ENCODE measurements at regions not wholly inside any gene's neighbourhood (a gene's known extent, or its start where the extent isn't known, plus 50 kb on each side); places are given as distances from the start of the nearest gene placed in this dataset.

DNA sequence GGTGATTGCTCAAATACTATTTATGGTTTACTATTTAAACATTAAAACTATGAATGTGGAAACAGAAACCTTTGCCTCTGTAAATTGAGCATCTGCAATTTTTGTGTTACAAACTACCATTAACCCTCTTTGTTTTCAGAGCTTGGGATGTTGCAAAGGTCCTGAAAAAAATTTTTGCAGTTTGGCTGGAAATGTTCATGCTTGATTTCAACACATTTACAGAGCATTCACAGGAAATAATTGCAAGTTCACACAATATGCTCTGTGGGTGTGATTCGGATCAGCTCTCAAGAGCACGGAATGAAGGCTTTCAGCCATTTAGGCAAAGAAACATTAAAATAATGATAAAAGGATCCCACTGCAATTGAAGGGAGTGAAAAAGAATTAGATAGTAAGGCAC lies 232.9 kb downstream of the ATP23 start:
- no peak for DNase-seq
- no peaks in the 10 kb centered on the region for H3K36me3 Mint-ChIP-seq
- CTCF ChIA-PET, result interaction anchor here (0.6 kb wide), 1 partner anchor 29 kb away, joined by 3 read pairs; no protein-coding TSS in a partner anchor
- H3K9me3 Mint-ChIP-seq, result no peaks in the 10 kb centered on the region
- no peaks in the 10 kb centered on the region for H3K4me1 Mint-ChIP-seq
- no peak overlapping the region for H3K27ac Mint-ChIP-seq
- H3K27me3 Mint-ChIP-seq, result peaks cover 3% of the 10 kb centered on the region
- no peak overlapping the region for H3K4me3 Mint-ChIP-seq

DNA sequence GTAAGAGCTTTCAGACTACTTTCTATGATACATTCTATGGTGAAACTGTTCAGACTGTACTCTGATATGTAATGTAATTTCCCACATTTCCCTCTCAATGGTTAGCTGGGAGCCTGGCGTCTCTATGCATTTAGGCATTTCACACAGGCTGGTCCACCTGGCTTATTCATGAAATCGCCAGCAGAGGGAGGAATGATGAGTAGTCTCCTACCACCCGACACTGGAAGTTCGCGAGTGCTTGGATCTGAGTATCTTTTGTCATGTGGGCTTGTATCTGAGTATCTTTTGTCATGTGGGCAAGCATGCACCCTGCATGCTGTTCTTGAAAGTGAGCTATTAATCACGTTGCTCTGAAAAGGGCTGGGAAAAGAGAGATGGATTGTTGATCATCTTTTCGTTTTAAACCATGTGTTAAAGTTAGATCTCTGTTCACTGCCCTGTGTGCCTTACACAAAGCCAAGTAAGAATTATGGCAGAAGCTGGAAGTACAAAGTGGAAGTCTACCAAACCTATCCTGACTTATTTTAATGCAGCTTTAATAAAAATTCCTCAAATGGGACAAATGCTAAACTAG lies 235.0 kb downstream of the ATP23 start:
- CTCF ChIA-PET, result interaction anchor here (0.6 kb wide), 1 partner anchor 15 kb away, joined by 5 read pairs; no protein-coding TSS in a partner anchor
- H3K4me1 Mint-ChIP-seq, result no peaks in the 10 kb centered on the region
- H3K9me3 Mint-ChIP-seq, result no peaks in the 10 kb centered on the region
- DNase-seq, result no peak
- no peak overlapping the region for H3K4me3 Mint-ChIP-seq
- no peaks in the 10 kb centered on the region for H3K36me3 Mint-ChIP-seq
- H3K27ac Mint-ChIP-seq, result no peak overlapping the region
- peaks cover 3% of the 10 kb centered on the region for H3K27me3 Mint-ChIP-seq

DNA sequence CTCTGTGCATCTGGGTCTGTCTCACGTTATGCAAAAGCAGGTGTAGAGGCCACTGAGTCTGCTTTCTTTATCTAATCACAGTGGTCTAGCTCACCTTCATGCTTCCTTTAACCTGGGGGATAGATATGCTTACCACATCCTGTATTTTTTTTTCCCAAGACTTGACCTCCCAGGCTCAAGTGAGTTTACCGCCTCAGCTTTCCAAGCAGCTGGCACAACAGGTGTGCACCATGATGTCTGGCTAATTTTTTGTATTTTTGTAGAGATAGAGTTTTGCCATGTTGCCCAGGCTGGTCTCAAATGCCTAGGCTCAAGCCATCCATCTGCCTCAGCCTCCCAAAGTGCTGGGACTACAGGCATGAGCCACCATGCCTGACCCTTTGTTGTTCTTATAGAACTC lies 236.0 kb downstream of the ATP23 start:
- CTCF ChIA-PET, result no interaction called here
- H3K4me3 Mint-ChIP-seq, result no peak overlapping the region
- no peaks in the 10 kb centered on the region for H3K9me3 Mint-ChIP-seq
- DNase-seq, result no peak
- H3K4me1 Mint-ChIP-seq, result no peaks in the 10 kb centered on the region
- H3K36me3 Mint-ChIP-seq, result no peaks in the 10 kb centered on the region
- no peak overlapping the region for H3K27ac Mint-ChIP-seq
- peaks cover 3% of the 10 kb centered on the region for H3K27me3 Mint-ChIP-seq

DNA sequence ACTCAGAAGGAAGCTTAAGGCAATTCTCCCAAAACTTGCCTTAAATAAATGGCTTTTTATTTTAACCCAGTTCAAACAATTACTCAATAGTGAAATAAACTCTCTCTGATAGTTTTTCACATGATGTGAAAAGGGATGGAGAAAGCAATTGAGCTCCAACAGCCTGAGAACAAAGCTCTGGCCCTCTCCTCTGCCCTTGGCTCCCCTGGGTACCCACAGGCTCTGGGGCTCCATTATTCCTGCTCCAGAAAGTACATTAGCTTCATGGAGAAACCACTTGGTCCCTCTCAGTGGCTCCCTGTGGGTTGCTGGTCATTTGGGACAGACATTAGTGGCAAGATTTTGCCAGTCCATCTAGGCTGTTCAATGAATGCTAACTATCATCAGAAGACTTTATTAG lies 242.8 kb downstream of the ATP23 start:
- Mint-ChIP-seq H3K4me3 (no peak overlapping the region), H3K4me1 (no peaks in the 10 kb centered on the region), H3K27ac (no peak overlapping the region), H3K9me3 (peaks cover 7% of the 10 kb centered on the region), H3K36me3 (no peaks in the 10 kb centered on the region), H3K27me3 (no peaks in the 10 kb centered on the region)
- DNase-seq, result no peak
- CTCF ChIA-PET, result no interaction called here

DNA sequence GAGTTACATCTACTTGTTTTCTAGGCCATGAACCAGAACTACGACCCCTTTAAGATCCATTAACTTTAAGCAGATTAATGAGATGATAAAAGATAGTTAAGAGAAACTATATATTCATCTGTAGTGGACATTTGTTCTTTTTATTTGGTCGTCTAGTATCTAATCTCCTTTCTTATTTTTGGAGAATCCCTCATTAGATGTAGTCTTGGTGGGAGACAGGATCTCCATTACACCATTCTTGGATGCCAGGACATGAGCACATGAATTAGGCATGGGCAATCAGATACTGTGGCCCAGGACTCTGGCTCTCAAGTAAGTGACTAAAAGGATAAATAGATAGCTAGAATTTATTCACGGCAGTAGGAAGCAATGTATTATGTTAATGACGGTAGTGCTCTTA lies 245.0 kb downstream of the ATP23 start:
- Mint-ChIP-seq H3K9me3 (peaks cover 7% of the 10 kb centered on the region), H3K4me1 (no peaks in the 10 kb centered on the region), H3K4me3 (no peak overlapping the region), H3K27me3 (no peaks in the 10 kb centered on the region), H3K36me3 (no peaks in the 10 kb centered on the region), H3K27ac (no peak overlapping the region)
- no peak for DNase-seq
- CTCF ChIA-PET, result no interaction called here

DNA sequence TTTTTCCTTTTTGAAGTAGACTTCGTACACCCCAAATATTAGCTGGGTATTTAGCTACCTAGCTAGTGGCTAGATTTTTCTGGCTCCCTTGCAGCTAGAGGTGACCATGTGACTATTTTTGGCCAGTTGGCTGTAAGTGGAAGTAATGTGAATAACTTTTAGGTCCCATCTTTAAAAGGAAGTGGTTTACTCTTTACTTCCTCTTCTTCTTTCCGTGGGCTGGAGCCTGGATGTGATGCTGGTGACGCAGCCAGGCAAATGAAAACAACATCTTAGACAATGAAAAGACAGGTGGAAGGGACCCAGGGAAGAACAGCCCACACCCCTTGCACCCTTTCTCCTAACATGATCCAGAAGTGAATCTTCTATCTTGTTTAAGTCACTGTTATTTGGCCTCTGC lies 245.5 kb downstream of the ATP23 start:
- no peaks in the 10 kb centered on the region for H3K27me3 Mint-ChIP-seq
- no peak for DNase-seq
- no peak overlapping the region for H3K27ac Mint-ChIP-seq
- CTCF ChIA-PET, result no interaction called here
- H3K4me1 Mint-ChIP-seq, result no peaks in the 10 kb centered on the region
- peaks cover 7% of the 10 kb centered on the region for H3K9me3 Mint-ChIP-seq
- H3K36me3 Mint-ChIP-seq, result no peaks in the 10 kb centered on the region
- H3K4me3 Mint-ChIP-seq, result no peak overlapping the region

DNA sequence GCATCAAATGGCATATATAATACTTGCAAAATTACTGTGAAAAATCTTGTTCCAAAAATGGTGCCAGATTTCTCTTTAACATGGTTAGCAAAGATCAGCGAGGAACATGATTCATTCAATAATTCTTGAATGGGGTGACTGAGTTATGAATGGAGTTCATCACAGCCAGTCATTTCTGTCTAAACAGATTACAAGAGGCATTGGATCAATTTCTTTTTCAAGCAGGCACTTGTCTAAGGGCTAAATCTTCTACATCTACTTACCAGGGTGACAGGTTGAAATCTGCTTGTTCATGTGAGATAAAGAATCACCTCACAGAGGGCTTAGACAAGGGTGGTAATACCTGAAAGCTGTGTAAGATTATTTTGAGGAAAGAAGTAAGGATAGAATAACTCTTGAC lies 247.7 kb downstream of the ATP23 start:
- CTCF ChIA-PET, result no interaction called here
- no peak for DNase-seq
- Mint-ChIP-seq H3K27me3 (no peaks in the 10 kb centered on the region), H3K27ac (no peak overlapping the region), H3K9me3 (peaks cover 7% of the 10 kb centered on the region), H3K4me1 (no peaks in the 10 kb centered on the region), H3K36me3 (no peaks in the 10 kb centered on the region), H3K4me3 (no peak overlapping the region)

DNA sequence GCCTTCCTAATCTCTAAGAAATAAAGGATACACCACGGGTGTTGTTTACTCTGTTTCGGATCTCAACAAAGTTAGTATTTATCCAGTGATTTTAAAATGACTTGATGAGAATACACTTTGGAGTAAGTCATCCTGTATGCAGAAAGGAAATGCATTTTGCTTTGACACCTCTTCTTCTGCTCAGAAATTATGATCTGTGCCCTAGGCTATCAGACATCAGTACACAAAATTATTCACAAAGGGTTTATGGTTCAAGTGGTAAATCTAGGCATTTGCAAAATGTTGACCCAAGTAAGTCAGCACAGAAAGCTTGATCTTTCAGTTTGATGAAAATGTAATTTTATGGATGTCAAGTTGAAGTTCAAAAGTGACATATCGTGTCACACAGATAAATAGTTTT lies 248.5 kb downstream of the ATP23 start:
- Mint-ChIP-seq H3K4me3 (no peak overlapping the region), H3K27me3 (no peaks in the 10 kb centered on the region), H3K9me3 (peaks cover 7% of the 10 kb centered on the region), H3K36me3 (no peaks in the 10 kb centered on the region), H3K27ac (no peak overlapping the region), H3K4me1 (no peaks in the 10 kb centered on the region)
- no peak for DNase-seq
- CTCF ChIA-PET, result no interaction called here

DNA sequence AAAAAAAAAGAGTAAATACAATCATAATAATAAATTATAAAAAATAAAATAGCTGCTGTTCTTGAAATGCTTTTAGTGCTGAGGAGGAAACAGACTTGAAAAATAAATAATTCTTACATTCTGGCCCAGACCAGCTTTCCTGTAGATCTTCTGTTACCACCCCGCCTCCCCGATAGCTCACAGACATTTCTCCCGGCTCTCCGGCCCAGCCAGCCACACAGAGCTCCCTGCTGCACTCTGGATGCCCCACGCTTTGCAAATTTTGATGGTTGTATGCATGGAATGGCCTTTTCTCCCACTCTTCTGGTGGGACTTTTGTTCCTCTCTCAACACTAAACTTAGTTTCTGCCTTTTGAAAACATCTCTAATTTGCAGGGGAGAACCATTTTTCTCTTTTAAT lies 249.3 kb downstream of the ATP23 start:
- CTCF ChIA-PET, result no interaction called here
- no peak overlapping the region for H3K4me3 Mint-ChIP-seq
- peaks cover 7% of the 10 kb centered on the region for H3K9me3 Mint-ChIP-seq
- no peaks in the 10 kb centered on the region for H3K4me1 Mint-ChIP-seq
- no peaks in the 10 kb centered on the region for H3K27me3 Mint-ChIP-seq
- H3K27ac Mint-ChIP-seq, result no peak overlapping the region
- H3K36me3 Mint-ChIP-seq, result no peaks in the 10 kb centered on the region
- no peak for DNase-seq

DNA sequence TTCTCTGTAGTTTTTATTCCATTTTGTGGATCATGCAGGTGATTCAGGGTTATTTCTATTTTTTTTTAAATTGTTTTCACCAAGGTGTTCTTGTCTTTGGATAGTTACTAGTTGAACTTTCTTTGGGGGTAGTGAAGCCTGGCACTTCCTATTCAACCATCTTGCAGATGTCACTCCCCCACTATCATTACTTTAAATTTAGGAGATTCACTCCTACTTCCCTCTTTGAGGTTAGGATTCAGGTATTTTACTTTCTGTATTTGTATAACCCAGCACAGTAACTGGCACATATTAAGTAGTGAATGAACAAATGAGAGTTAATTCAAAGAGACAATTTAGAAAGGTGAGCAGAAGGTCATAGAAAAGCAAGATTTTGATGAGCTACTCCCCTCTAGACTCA lies 255.6 kb downstream of the ATP23 start:
- Mint-ChIP-seq H3K27me3 (no peaks in the 10 kb centered on the region), H3K4me1 (no peaks in the 10 kb centered on the region), H3K36me3 (no peaks in the 10 kb centered on the region), H3K27ac (no peak overlapping the region), H3K9me3 (no peaks in the 10 kb centered on the region), H3K4me3 (no peak overlapping the region)
- no peak for DNase-seq
- CTCF ChIA-PET, result no interaction called here

DNA sequence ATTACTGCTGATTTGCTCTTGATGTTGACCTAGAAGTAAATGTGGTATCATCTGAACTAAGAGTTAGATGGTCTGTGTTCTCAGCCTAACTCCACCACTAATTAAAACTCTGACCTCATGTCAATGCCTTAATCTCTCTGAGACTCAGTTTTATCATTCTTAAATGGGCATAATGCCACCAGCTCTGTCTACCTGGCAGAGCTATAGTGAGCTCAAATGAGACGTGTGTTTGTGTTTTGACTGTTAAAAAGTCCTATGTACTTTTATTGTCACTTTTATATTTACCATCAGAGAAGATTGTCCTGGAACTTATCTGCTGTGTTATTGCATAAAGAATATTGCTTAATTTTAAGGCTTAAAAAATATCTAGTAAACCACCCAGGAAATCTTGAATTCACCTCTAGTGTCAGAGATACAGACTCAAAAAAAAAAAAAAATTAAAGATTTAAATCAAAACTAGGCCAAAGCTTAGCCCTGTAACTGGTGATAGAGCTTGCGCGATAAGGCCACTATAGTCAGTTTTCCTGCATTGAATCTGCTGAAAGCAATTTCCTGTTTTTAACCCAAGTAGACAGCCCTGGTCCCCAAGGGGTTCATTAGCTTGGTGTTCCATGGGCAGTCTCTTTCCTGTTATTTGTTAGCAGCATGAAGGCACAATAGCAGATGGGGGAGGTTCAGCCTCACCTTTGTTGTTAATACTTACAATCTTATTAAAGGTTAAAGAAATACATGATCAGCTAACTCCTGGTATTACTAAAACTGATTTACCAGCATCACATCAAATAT lies 261.8 kb downstream of the ATP23 start:
- no peaks in the 10 kb centered on the region for H3K27me3 Mint-ChIP-seq
- DNase-seq, result no peak
- no peaks in the 10 kb centered on the region for H3K36me3 Mint-ChIP-seq
- no peaks in the 10 kb centered on the region for H3K9me3 Mint-ChIP-seq
- no peak overlapping the region for H3K27ac Mint-ChIP-seq
- H3K4me3 Mint-ChIP-seq, result no peak overlapping the region
- H3K4me1 Mint-ChIP-seq, result no peaks in the 10 kb centered on the region
- CTCF ChIA-PET, result interaction anchor here (0.6 kb wide), 1 partner anchor 51 kb away, joined by 3 read pairs; no protein-coding TSS in a partner anchor

DNA sequence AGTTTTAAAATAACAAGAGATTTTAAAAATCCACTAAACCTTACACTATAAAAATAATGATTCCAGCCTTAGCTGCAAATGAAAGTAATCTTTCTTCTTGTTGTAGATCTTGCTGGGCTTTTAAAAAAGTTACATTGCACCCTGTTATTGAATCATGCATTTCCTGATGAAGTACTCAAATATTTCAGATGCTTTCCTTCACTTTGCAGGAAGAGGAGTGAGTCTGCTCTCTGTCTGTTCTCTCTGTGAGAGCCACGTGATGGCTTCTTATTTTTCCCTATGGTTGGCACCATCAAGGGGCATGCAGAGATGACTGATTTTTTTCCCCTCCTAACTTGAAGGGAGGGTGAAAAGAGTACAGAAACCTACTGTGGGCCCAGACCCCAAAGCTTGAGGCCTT lies 262.7 kb downstream of the ATP23 start:
- DNase-seq, result no peak
- no peaks in the 10 kb centered on the region for H3K9me3 Mint-ChIP-seq
- no peak overlapping the region for H3K27ac Mint-ChIP-seq
- H3K27me3 Mint-ChIP-seq, result no peaks in the 10 kb centered on the region
- no peak overlapping the region for H3K4me3 Mint-ChIP-seq
- CTCF ChIA-PET, result no interaction called here
- no peaks in the 10 kb centered on the region for H3K36me3 Mint-ChIP-seq
- no peaks in the 10 kb centered on the region for H3K4me1 Mint-ChIP-seq

DNA sequence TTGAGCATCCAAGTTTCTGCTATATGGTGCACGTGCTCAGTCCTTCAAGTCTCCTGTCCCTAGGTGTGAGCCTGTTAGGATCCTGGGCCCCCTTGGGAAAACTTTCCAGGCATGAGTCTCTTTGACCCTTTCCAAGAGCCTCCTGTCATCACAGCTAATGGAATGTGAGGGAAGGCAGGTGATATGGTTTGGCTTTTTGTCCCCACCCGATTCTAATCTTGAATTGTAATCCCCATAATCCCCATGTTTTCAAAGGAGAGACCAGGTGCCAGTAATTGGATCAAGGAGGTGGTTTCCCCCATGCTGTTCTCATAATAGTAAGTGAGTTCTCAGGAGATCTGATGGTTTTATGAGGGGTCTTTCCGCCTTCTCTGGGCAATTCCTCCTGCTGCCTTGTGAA lies 265.5 kb downstream of the ATP23 start:
- CTCF ChIA-PET, result no interaction called here
- Mint-ChIP-seq H3K9me3 (no peaks in the 10 kb centered on the region), H3K4me3 (no peak overlapping the region), H3K36me3 (no peaks in the 10 kb centered on the region), H3K4me1 (no peaks in the 10 kb centered on the region), H3K27me3 (no peaks in the 10 kb centered on the region), H3K27ac (no peak overlapping the region)
- DNase-seq, result no peak

DNA sequence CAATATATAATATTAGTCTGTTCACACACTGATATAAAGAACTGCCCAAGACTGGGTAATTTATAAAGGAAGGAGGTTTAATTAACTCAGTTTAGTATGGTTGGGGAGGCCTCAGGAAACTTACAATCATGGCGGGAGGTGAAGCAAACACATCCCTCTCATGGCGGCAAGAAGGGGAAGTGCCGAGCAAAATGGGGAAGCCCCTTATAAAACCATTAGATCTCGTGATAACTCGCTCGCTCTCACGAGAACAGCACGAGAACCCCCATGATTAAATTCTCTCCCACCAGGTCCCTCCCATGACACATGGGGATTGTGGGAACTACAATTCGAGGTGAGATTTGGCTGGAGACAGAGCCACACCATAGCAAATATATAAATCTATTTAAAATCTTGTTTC lies 269.8 kb downstream of the ATP23 start:
- CTCF ChIA-PET, result no interaction called here
- H3K9me3 Mint-ChIP-seq, result no peaks in the 10 kb centered on the region
- H3K27ac Mint-ChIP-seq, result no peak overlapping the region
- no peaks in the 10 kb centered on the region for H3K27me3 Mint-ChIP-seq
- no peaks in the 10 kb centered on the region for H3K36me3 Mint-ChIP-seq
- H3K4me1 Mint-ChIP-seq, result no peaks in the 10 kb centered on the region
- H3K4me3 Mint-ChIP-seq, result no peak overlapping the region
- DNase-seq, result no peak

DNA sequence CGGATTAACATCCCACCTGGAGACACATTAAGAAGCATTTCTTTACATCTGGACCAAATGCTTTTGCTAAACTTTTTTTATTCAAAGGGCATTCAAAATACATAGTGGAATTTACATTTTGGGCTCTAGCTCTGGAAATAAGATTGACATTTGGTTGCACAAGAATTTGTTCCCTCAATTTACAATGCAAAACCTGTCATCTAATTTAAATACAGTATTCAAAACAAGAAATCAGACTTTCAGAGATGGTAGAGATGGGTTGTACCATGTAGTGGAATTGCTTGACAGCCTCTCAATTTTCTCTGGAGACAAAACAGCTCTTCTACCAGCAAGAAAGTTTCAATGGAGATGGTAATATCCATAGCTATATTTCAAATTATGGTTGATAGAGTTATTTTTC lies 275.8 kb downstream of the ATP23 start:
- no peaks in the 10 kb centered on the region for H3K36me3 Mint-ChIP-seq
- no peak for DNase-seq
- no peaks in the 10 kb centered on the region for H3K9me3 Mint-ChIP-seq
- no peak overlapping the region for H3K27ac Mint-ChIP-seq
- no peaks in the 10 kb centered on the region for H3K4me1 Mint-ChIP-seq
- CTCF ChIA-PET, result interaction anchor here (0.6 kb wide), 1 partner anchor 601 kb away, joined by 3 read pairs; no protein-coding TSS in a partner anchor
- no peaks in the 10 kb centered on the region for H3K27me3 Mint-ChIP-seq
- H3K4me3 Mint-ChIP-seq, result no peak overlapping the region
